DND-41 (cell line): ENCODE measurements at regions not wholly inside any gene's neighbourhood (a gene's known extent, or its start where the extent isn't known, plus 50 kb on each side); places are given as distances from the start of the nearest gene placed in this dataset.

Experiments
- ATAC-seq: fragments of 200-7000 bp; cut with Tn5 transposase; 3 replicates; pipeline ENCODE4 v1.9.1; 2021; ENCODE audit warnings: low read depth; ENCODE audit not compliant: insufficient read depth
- DNase-seq: peaks from one replicate; pipeline ENCODE4 v3.0.0-alpha.2; 2020
- H2AFZ ChIP-seq: 2 replicates; pipeline ENCODE4 v1.6.0; 2012; ENCODE audit warnings: low read depth, low read length
- H3K27ac ChIP-seq: 2 replicates; pipeline ENCODE4 v1.5.1; 2012; ENCODE audit warnings: low read length, inconsistent platforms
- H3K27me3 ChIP-seq: fragments of 200-600 bp; sonication (generic); 2 replicates; pipeline ENCODE4 v1.6.0; 2012; ENCODE audit warnings: low read length, mild to moderate bottlenecking, inconsistent platforms; ENCODE audit not compliant: insufficient read depth, poor library complexity
- H3K36me3 ChIP-seq: 2 replicates; pipeline ENCODE4 v1.5.1; 2012; ENCODE audit warnings: low read length, inconsistent platforms; ENCODE audit not compliant: insufficient read depth
- H3K4me1 ChIP-seq: 2 replicates; pipeline ENCODE4 v1.5.1; 2012; ENCODE audit warnings: mild to moderate bottlenecking, low read length; ENCODE audit not compliant: insufficient read depth
- H3K4me2 ChIP-seq: 2 replicates; pipeline ENCODE4 v1.6.0; 2012; ENCODE audit warnings: mild to moderate bottlenecking, moderate library complexity, low read length, inconsistent platforms; ENCODE audit not compliant: insufficient read depth
- H3K4me3 ChIP-seq, 2 experiments: fragments of 200-600 bp in 1 of 2; shearing (Covaris generic) in 1 of 2; 2 replicates each; pipeline ENCODE4 v1.5.1; 2012 to 2016; ENCODE audit warnings: inconsistent platforms in 2 of 2, low read length in 2 of 2, mild to moderate bottlenecking in 2 of 2, low read depth in 1 of 2, moderate library complexity in 1 of 2
- H3K79me2 ChIP-seq: 2 replicates; pipeline ENCODE4 v1.6.0; 2012; ENCODE audit warnings: low read length, inconsistent platforms; ENCODE audit not compliant: insufficient read depth
- H3K9ac ChIP-seq: 2 replicates; pipeline ENCODE4 v1.6.0; 2012; ENCODE audit warnings: low read depth, mild to moderate bottlenecking, inconsistent platforms, low read length, moderate library complexity
- H3K9me3 ChIP-seq: 2 replicates; pipeline ENCODE4 v1.5.1; 2012; ENCODE audit warnings: low read length, moderate library complexity, mild to moderate bottlenecking, inconsistent platforms; ENCODE audit not compliant: insufficient read depth, severe bottlenecking
- H4K20me1 ChIP-seq: 2 replicates; pipeline ENCODE4 v1.6.0; 2012; ENCODE audit warnings: low read length; ENCODE audit not compliant: insufficient read depth
- CTCF ChIP-seq: IDR thresholded peaks from 2 replicates; pipeline ENCODE4 v1.5.1; 2012; ENCODE audit warnings: borderline replicate concordance, low read length, moderate library complexity, mild to moderate bottlenecking; ENCODE audit not compliant: poor library complexity, severe bottlenecking; ENCODE audit errors: extremely low read depth
- EZH2 ChIP-seq: IDR thresholded peaks from 3 replicates; pipeline ENCODE4 v1.6.1; 2012; ENCODE audit warnings: borderline replicate concordance, low read depth, mild to moderate bottlenecking, moderate library complexity, low read length, inconsistent platforms; ENCODE audit not compliant: severe bottlenecking

GRCh38 chr10:85195596-85195995 is 867.2 kb downstream of the CCSER2 start:
- ATAC-seq (no peak), DNase-seq (no peak)
- H3K36me3 ChIP-seq = no peaks in the 10 kb centered on the region
- no peaks in the 10 kb centered on the region for H3K4me1 ChIP-seq
- H3K4me3 ChIP-seq = no peak overlapping the region
- H2AFZ ChIP-seq = no peak overlapping the region
- no peak for TF ChIP-seq CTCF
- H3K9me3 ChIP-seq = no peaks in the 10 kb centered on the region
- H3K27me3 ChIP-seq = no peaks in the 10 kb centered on the region
- no peak overlapping the region for H3K9ac ChIP-seq
- H4K20me1 ChIP-seq = no peaks in the 10 kb centered on the region
- no peaks in the 10 kb centered on the region for H3K79me2 ChIP-seq
- H3K27ac ChIP-seq = no peak overlapping the region
- no peak overlapping the region for H3K4me2 ChIP-seq

- Histone ChIP-seq H3K27ac (no peak overlapping the region), H3K4me1 (no peaks in the 10 kb centered on the region), H3K27me3 (no peaks in the 10 kb centered on the region), H3K4me2 (no peak overlapping the region), H2AFZ (no peak overlapping the region), H3K36me3 (no peaks in the 10 kb centered on the region), H3K4me3 (no peak overlapping the region), H3K9ac (no peak overlapping the region), H3K79me2 (no peaks in the 10 kb centered on the region), H4K20me1 (no peaks in the 10 kb centered on the region), H3K9me3 (no peaks in the 10 kb centered on the region)
- TF ChIP-seq CTCF (no peak), EZH2 (no peak)
- no peak for ATAC-seq
- DNase-seq = no peak
Observed at GRCh38 chr10:85204814-85205213, 876.4 kb downstream of the CCSER2 start.

- Histone ChIP-seq H3K4me3 (no peak overlapping the region), H3K79me2 (no peaks in the 10 kb centered on the region), H3K36me3 (no peaks in the 10 kb centered on the region), H3K27ac (no peak overlapping the region), H2AFZ (no peak overlapping the region), H3K9me3 (no peaks in the 10 kb centered on the region), H3K4me1 (no peaks in the 10 kb centered on the region), H3K27me3 (no peaks in the 10 kb centered on the region), H4K20me1 (no peaks in the 10 kb centered on the region), H3K9ac (no peak overlapping the region), H3K4me2 (no peak overlapping the region)
- no peak for TF ChIP-seq EZH2
- TF ChIP-seq CTCF = no peak
- DNase-seq = no peak
- no peak for ATAC-seq
Observed at GRCh38 chr10:85212526-85212925, 884.1 kb downstream of the CCSER2 start.

GRCh38 chr10:85213493-85213892 is 885.1 kb downstream of the CCSER2 start:
- no peaks in the 10 kb centered on the region for H3K27me3 ChIP-seq

More at GRCh38 chr10:85213493-85213892, 885.1 kb downstream of the CCSER2 start:
- H3K79me2 ChIP-seq = no peaks in the 10 kb centered on the region
- no peak overlapping the region for H3K4me3 ChIP-seq
- no peak overlapping the region for H3K9ac ChIP-seq
- H2AFZ ChIP-seq = no peak overlapping the region
- H3K27ac ChIP-seq = no peak overlapping the region
- DNase-seq = no peak
- no peaks in the 10 kb centered on the region for H4K20me1 ChIP-seq
- TF ChIP-seq EZH2 (no peak), CTCF (no peak)
- H3K4me2 ChIP-seq = no peak overlapping the region
- no peaks in the 10 kb centered on the region for H3K9me3 ChIP-seq
- H3K36me3 ChIP-seq = no peaks in the 10 kb centered on the region
- ATAC-seq = no peak
- no peaks in the 10 kb centered on the region for H3K4me1 ChIP-seq
